ENCODE measurements at regions not wholly inside any gene's neighbourhood (a gene's known extent, or its start where the extent isn't known, plus 50 kb on each side); places are given as distances from the start of the nearest gene placed in this dataset.

DNA sequence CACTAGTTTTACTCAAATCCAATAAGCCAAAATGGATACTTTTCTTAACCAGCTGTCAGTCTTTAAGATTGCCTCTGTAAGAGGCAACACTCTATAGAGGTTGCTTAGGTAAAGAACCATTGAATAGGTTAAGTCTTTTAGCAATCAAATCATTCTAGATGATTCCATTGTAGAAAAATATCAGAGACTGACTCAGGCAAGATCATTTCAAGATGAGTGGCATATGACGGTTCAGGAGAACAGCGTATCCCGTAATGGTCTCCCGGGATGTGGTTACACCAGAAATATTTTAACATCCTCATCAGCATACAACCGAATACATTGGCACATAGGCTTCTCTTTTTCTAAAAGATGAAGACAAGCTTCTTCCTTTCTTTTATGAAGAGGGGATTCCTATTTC, 641.7 kb upstream of the AGA start:
- TF ChIP-seq, protein P1, sequence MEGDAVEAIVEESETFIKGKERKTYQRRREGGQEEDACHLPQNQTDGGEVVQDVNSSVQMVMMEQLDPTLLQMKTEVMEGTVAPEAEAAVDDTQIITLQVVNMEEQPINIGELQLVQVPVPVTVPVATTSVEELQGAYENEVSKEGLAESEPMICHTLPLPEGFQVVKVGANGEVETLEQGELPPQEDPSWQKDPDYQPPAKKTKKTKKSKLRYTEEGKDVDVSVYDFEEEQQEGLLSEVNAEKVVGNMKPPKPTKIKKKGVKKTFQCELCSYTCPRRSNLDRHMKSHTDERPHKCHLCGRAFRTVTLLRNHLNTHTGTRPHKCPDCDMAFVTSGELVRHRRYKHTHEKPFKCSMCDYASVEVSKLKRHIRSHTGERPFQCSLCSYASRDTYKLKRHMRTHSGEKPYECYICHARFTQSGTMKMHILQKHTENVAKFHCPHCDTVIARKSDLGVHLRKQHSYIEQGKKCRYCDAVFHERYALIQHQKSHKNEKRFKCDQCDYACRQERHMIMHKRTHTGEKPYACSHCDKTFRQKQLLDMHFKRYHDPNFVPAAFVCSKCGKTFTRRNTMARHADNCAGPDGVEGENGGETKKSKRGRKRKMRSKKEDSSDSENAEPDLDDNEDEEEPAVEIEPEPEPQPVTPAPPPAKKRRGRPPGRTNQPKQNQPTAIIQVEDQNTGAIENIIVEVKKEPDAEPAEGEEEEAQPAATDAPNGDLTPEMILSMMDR (IDR thresholded peaks at IDR 0.05) = no peak
- TF ChIP-seq POLR2AphosphoS5 (IDR thresholded peaks at IDR 0.05; ENCODE audit: insufficient read depth in 1 of 2, low read depth in 1 of 2) (no peak), POLR2A (IDR thresholded peaks at IDR 0.05) (no peak)

Measured in vagina (tissue), 2 donors.